GM13976 (cell line): ENCODE measurements at regions not wholly inside any gene's neighbourhood (a gene's known extent, or its start where the extent isn't known, plus 50 kb on each side); places are given as distances from the start of the nearest gene placed in this dataset.

Source experiments
- DNase-seq: peaks from one replicate; pipeline ENCODE4 v3.0.0; 2012; ENCODE audit warnings: low spot score
- CTCF ChIP-seq: IDR thresholded peaks from 2 replicates; pipeline ENCODE4 v1.5.1; 2012; ENCODE audit warnings: borderline replicate concordance, mild to moderate bottlenecking; ENCODE audit not compliant: insufficient read depth; ENCODE audit errors: extremely low read depth, missing control alignments, control extremely low read depth
- in situ Hi-C: fragments of 300-500 bp; cut with MboI; formaldehyde crosslinking; loops from one replicate; pipeline ENCODE4 v1.12.0; 2022; ENCODE audit warnings: low sequenced_read_pairs, mixed read lengths, inconsistent platforms; ENCODE audit not compliant: unreplicated experiment

DNA sequence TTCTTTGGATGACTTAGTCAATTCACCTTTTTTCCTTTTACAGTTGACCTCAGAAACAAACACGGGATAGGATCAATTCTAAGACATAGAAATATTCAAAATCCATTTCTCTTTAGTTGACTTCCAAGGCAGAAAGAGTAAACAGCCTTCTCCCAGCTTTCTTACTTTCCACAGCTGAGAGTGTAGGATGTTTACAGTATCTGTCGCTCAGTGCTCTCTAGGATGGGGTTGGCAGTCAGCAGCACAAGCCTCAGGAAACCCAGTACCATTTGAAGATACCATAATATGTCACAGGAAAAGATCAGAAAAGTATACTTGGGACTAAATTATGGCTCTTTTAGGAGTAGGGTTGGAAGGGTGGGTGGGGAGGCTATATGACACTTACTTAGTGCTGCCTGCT lies 88.2 kb downstream of the OGFRL1 start:
- no peak for TF ChIP-seq CTCF
- no peak for DNase-seq
- in situ Hi-C loops, result loop anchor here (25.0 kb wide), 1 partner anchor 710 kb away; no protein-coding TSS in a partner anchor

DNA sequence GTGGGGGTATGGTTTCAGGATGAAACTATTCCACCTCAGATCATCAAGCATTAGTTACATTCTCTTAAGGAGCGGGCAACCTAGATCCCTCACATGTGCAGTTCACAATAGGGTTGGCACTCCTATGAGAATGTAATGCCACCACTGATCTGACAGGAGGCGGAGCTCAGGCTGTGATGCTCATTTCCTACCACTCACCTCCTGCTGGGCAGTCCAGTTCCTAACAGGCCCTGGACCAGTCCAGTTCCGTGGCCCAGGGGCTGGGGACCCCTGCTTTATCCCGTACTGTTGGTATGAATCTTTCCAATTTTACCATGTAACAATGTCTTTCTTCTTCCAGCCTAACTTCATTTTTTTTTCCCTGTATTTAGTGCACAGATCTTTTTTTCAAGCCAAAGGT lies 94.9 kb downstream of the OGFRL1 start:
- no peak for DNase-seq
- no peak for TF ChIP-seq CTCF
- in situ Hi-C loops, result loop anchor here (10.0 to 25.0 kb wide), 2 partner anchors 131 to 704 kb away; no protein-coding TSS in a partner anchor

- DNase-seq, result peak; percentile 10
- peak; percentile 29 for TF ChIP-seq CTCF
- in situ Hi-C loops, result loop anchor here (10.0 to 25.0 kb wide), 2 partner anchors 131 to 703 kb away; no protein-coding TSS in a partner anchor
Measured at GRCh38 chr6:71383901-71384489, 95.4 kb downstream of the OGFRL1 start.

- no peak for TF ChIP-seq CTCF
- DNase-seq, result no peak
- in situ Hi-C loops, result loop anchor here (10.0 to 25.0 kb wide), 2 partner anchors 130 to 702 kb away; no protein-coding TSS in a partner anchor
Measured at GRCh38 chr6:71385111-71385822, 96.7 kb downstream of the OGFRL1 start.

DNA sequence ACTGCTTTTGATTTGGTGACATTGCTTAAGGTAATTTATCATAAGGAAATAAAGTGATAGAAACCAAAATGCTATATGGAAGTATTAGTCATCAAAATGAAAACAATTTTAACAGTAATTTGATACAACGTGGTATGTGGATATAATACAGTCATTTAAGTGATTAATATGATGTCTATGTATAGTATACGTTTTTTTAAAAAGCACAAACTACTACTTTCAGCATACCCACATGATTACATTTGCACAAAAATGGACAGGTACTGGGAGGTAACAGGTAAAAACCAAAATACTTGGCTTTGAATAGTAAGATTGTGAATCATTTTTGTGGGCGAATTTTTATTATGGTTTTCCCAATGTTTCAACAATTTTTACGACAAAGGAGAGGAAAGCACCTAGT lies 97.6 kb downstream of the OGFRL1 start:
- TF ChIP-seq CTCF, result no peak
- DNase-seq, result no peak
- in situ Hi-C loops, result loop anchor here (10.0 to 25.0 kb wide), 2 partner anchors 129 to 701 kb away; no protein-coding TSS in a partner anchor

DNA sequence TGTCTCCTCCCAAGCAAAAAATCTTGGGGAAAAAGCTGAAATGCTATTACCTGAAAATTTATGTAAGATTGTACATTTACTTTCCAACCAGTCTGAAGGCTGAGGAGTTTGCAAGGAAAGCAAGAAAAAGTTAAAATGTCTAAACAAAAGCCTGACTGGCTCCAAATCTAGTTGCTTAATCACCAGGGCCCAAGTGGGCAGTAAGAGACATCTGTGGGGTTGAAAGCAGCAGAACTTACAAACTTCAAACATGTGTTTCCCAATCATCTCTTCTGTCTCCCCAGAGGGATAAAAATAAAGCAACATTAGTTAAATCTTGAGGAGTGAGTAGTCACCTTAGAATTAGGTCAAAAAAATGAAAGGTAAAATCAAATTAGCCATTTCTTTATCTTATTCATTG lies 98.6 kb downstream of the OGFRL1 start:
- in situ Hi-C loops, result loop anchor here (10.0 to 25.0 kb wide), 2 partner anchors 128 to 700 kb away; no protein-coding TSS in a partner anchor

More for the DNA sequence above, 98.6 kb downstream of the OGFRL1 start:
- no peak for DNase-seq
- no peak for TF ChIP-seq CTCF
